HG02852 (cell line): ENCODE measurements at regions not wholly inside any gene's neighbourhood (a gene's known extent, or its start where the extent isn't known, plus 50 kb on each side); places are given as distances from the start of the nearest gene placed in this dataset.

Experiments used
- ATAC-seq: cut with Tn5 transposase; IDR thresholded peaks from one replicate; pipeline ENCODE4 v1.9.1; 2021; ENCODE audit warnings: mild to moderate bottlenecking, moderate library complexity; ENCODE audit not compliant: unreplicated experiment

DNA sequence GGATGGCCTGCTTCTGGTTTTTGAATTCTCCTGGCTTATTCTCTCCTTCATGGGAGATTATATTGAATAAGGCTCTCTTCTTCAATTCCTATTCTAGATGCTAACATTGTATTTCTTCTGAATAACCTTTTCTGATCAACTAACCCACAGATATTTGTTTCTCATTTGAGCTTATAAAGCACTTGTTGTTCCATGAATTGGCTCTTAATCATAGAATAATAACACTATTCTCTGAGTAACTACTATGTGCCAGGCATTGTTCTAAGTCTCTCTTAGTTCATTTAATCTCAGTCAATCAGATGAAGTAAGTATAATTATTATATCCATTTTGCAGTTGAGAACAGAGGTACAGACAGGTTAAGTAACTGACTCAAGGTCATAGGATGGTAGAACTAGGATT, 136.3 kb upstream of the MLIP start:
- no peak for ATAC-seq

DNA sequence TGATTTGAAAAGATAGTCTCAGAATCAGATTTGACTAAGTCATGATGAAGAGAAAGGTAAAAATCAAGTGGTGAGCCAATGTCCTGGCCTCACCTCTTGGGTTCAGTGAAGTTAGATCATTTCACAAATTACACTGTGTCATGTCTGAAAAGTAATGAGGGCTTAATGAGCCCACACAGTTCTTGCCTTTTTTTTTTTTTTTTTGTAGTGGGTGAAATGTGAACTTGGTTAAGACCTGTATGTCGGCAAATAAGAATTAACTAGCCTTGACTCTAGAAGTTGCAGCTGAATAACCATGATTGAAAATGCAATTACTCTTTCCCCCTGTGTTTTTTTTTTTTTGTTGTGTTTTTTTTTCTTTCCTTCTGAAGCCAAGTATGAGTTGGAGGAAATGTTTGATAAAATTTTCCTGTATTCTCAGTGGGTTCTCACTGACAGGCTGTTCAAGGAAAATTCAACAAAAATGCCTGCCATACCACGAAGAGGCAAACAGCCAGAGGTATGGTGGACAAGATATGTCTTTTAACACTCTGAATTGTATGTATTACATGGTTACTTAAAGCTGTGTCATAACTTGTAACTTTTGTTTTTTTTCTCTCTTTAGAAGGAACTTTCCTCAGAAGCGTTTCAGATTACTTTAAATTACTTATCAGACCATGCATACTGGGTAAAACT, 135.2 kb upstream of the MLIP start:
- no peak for ATAC-seq

DNA sequence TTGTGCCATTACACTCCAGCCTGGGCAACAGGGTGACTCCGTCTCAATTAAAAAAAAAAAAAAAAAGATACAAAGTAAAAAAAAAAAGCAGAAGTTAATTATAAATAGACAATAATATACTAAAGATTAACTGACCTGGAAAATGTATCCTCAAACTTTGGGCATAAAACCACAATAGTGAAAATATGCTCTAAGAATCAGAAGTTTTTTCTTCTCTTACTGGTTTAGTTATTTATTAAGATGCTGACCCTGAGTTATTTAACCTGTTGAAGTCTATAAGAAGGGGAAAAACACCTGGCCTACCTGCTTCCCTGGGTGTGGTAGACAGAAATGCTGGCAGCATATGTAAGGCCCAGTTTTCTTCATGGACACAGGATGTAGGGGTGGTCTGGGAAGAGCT, 133.7 kb upstream of the MLIP start:
- ATAC-seq: no peak

DNA sequence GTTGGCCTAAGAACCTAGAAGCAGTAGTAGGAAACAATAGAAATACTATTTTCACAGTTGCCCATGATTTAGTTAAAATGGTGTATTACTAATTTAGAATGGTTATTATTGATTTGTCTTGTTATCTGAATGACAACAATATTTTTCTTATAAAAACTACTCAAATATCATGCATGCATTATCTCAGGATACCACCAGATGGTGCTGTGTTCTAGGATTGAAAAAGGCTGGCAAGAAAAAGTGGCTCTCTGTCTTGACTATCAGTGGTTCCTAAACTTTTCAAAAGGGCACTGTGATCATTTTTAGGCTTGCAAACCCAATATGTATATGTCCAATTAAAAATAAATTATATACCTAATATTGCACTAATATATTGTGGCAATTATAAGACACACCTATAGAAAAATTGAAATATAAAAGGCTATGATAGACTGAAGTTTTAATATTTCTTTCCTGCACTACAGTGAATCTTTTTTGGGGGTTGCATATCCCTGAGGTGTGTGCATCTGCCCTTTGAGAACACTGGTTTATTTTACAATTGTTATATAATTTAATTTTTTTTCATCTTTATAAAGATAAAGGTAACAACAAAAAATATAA, 131.7 kb upstream of the MLIP start:
- no peak for ATAC-seq

DNA sequence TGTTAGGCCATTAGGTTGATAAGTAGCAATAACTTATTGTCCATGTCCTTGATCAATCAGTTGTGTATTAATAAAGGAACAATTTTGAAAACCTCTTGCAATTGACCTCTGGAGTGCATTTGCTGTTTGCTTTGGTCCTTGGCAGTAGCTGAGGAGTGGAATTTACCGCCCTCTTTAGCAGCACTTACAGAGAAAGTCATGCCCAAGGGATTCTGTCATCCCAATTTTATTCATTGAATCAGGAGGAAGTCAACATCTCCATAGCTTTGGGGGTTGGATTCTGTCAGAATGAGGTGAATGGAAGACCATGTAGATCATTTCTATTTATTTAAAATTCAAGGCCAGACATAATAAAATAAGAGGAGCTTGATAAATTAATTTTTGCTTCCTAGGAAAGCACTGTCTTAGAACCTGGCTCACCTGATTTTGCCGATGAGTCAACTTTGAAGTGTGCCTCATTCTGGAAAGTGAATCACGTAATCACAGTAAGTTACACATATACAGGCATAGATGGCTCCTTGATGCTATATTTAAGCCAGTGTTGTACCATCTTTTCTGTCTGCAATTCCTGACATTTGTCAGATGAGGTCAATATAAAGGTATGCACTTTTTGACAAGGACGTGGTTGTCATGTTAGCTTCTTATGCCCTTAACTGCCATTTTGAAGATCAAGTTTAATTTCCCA, 128.7 kb upstream of the MLIP start:
- no peak for ATAC-seq

DNA sequence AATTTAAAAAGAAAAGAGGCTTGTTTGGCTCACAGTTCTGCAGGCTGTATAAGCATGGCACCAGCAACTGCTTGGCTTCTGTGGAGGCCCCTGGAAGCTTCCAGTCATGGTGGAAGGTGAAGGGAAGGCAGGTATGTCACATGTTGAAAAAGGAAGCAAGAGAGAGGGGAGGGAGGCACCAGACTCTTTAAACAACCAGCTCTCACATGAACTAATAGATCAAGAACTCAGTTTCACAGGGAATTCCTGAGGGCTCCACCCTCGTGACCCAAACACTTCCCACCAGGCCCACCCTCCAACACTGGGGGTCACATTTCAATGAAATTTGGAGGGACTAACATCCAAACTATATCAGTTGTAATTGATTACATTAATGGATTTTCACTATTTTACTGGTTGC, 127.9 kb upstream of the MLIP start:
- ATAC-seq: no peak

DNA sequence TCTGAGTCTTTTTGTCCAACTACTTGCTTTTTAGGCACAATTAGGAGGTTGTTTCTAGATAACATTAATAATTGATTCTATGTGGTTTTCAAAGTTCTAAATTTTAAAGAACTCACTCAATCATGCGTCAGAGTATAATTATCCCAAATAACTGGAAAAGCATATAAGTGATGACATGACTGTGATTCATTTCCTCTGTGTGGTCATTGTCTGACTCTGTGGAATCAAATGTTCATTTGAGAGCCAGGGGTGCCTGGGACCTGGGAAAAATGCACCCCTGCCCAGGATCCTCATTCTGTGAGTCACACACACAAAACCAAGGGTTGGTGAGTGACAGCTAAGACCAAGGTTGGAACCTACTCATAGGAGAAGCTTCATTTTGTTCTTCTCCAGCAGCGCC, 127.1 kb upstream of the MLIP start:
- no peak for ATAC-seq

DNA sequence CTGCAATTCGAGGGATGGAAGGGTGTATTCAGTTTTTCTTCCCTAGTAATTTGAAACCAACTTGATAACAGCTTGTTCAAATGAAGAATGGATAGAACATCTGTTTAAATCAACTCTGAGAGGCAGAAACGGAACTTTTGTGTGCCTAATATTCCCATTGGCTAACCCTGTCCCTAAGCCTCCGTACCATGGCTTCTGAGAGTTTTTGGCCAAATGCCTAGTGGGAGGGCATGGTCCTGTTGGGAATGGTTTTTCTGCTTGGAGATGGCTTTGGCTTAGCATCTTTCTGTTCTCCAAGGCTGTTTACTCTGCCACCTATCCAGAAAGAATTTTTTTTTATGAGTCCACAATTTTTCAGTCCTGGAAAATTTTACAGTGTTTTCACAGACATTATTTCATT, 126.7 kb upstream of the MLIP start:
- no peak for ATAC-seq

DNA sequence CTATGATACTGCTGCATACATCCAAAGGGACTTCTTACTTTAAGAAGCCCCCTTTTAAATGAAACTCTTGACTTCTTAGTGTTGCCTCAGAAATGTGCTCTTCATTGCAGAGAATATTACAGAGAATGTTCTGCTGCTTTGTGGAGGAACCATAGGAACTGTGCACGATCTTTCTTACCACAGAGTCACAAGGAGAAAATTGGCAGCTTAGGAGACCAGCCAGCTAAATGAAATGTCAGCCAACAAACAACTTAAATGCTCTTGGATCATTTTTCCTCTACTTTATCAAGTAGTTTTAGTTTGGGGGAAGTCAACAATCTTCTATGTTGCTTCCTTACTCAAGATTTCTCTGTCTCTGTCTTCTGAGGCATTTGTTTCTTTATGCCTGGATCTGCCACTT, 125.9 kb upstream of the MLIP start:
- ATAC-seq: no peak

DNA sequence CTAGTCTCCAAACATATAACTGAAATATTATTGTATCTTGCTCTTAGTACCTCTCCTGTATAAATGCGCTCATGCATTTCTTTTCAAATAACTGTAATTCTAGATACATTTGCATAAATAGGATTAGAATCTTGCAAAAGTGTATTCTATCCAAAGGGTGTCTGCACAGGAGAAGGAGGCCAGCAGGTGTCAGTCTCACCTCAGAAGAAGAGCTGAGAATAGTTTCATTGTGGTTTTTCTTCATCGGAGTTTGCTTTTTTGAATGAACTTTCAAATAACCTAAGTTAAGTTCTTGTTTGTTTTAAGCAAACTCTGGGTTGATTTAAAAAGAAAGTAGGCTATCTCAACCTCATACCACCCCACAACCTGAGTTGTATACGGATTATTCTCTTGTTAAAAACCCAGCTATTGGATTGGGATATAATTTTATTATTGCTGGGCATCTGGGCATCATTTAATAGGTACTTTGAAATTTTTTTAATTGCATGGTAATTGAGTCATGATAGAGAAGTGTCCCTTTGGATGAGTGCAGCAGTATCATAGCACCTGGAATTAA, 125.0 kb upstream of the MLIP start:
- peak; percentile 57 for ATAC-seq

DNA sequence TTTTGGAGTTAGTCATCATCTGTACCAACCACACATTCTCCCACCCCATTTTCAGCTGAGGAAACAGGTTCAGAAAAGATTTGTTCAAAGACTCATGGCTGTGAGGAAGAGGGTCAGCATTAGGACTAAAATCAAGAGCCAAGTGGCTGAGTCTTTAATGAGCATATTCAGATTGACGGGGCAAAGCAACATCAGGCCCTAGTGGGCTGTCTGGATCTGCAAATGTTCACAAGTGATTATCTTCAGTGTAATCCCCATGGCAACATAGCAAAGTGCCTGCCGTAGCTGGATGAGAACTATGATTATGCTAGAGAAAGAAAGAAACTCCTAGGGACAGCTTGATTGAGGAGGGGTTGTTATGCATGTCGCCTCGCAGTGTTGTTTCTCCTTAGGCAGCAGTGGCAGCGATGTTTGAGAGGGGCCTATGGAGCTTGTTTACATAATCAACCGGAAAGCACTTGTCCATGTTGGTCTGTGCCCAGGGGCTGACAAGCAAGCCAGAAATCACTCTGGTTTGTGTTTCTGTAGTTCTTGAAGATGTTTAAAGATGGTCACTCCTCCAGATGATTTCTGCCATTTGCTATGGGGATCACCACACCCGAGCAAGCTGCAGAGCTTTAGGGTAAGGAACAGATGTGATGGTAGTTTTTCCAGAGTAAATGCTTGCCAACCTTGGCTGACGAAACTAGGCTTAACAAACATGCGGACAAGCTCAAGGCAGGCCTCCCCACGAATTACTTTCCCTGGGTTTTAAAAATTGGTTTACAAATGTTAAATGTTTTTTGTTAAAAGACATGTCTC, 124.3 kb upstream of the MLIP start:
- no peak for ATAC-seq

DNA sequence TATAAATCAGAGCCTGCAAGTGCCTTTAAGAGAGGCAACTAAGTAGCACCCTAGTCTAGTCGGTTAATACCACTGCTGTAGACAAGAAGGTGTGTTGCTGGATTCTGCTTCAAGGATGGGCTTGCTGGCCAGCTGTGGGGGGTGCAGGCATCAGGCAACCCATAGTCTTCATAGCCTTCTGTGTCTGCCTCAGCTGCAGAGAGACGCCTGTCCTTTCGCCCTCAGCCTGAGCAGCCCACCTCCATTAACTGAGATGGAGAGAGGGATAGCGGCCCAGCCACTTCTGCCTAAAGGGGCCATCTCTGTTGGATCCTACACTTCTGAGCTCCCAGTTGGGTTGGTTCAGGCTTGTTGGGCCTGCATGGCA, 123.7 kb upstream of the MLIP start:
- no peak for ATAC-seq

DNA sequence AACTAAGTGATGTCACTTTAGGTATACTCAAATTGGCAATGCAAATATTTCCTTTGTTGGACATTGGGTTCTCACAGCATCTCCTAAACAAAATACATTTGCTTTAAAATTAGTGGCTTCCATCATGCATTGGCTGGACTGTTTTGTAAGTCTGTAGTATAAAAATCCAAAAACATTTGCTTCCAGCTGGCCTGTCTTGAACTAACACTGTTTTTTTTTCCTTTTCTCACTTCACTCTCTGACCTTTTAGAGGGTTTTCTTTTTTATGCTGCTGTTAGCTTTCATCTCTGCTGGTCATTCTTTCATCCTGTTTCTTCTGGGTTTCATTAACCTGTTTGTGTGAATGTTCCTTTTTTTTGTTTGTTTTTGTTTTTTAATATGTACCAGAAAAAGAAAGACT, 121.7 kb upstream of the MLIP start:
- no peak for ATAC-seq

DNA sequence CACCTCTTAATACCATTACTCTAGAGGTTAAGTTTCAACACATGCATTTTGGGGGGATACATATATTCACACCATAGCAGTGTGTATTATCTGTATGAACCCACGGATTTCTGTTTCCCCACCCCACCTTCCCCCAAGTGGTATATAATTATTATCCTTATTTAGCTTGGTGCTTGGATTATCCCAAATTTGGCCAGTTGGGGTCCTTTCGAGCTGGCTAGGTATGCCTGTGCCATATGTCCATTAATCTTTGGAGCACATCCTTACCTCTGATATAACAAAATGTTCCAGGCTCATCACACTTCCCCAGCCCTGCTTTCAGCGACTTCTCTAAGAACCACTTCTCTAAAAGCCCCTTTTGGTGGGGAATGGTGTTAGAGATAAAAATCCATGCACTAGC, 118.7 kb upstream of the MLIP start:
- ATAC-seq: no peak

DNA sequence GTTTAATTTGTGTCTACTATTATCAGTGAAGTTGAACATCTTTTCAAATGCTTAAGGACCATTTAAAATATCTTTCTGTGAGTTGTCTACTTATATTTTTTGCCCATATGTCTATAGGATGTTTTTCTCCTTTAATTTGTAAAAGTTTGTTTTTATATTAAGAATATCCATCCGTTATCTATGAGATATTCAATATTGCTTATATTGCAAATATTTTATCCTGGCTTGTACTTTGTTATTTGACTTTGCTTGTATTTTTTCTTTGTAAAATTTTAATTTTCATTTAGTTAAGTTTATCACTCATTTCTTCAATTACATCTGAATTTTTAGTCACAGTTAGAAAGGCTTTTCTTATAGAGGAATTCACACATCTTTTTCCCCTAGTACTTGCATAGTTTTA, 117.0 kb upstream of the MLIP start:
- ATAC-seq: no peak

DNA sequence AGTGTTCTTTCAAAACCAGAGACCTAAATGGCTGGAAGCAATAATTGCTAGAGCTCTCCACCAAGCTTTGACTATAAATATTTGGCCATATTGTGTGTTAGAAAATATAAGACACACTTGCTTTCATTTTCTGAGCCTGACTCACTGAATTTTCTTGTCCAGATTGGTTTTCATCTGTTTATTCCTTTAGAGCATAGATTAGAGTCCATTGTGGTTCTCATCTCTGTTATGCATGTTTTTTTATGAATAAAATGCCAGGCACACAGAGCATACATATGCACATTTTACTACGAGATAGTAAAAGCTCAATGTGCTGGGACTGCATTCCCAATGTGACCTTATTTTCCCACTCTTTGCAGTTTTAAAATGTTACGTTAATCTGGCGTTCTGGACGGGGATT, 115.3 kb upstream of the MLIP start:
- ATAC-seq: no peak

DNA sequence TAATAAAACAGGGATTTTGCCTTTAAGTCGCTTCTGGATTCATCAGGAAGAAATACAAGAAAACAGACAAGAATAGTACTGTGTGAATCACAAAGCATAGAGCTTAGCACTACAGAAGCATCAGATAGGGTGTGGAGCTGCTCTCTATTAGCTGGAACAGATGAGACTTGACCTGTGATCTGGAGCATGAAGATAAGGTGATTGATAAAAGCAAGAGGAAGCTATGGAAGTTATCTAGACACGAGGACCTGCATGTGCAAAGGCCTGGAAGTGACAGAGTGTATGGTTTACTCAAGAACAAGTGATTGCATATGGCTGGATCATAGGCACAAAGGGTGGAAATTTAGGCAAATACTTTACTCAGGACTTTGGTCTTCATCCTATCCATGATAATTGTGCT, 112.9 kb upstream of the MLIP start:
- no peak for ATAC-seq

DNA sequence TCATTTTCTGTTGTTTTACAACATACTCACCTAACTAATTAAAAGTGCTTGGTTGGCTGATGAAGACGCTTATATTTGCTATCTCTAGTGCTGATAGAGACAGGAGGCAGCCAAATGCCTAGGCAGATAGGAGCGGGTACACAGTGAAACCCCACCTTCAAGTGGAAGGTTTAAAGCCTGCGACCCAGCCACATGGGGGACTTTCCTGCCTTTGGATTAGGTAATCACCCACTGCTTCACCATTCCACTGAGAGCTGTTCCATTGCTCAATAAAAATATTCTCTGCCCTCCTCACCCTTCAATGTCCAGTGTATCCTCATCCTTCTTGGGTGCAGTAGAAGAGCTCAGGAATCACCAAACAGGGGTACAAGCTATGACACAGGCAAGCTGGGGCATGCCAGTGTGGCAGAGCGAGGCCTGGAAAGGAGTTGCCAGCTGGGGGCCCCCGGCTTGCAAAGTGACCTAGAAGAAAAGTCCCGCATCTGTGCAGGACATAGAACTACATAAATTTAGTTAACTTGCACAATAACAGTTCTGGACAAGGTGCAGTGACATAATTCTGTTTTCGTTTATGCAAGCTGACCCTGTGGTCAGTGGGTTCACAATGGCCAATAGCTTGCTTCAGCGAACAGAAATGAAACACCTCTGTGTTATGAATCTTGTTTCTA, 112.0 kb upstream of the MLIP start:
- no peak for ATAC-seq

DNA sequence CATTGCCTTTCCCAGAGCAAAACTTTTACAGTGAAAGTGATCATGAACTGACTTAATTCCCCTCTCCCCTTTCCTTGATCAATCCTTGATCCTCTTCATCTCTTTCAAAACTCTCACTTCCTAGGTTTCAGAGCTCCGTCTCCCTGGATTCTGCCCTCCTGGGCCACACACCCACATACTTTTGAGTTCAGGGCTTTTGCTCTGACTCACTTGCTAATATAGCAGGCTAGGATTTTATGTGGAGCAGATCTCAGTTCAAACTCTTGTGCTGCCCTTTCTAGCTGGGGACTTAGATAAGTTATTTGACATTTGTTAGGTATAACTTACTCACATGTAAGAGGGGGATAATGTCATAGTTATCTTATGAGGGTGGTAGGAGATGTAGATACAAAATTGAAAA, 109.1 kb upstream of the MLIP start:
- ATAC-seq: no peak

DNA sequence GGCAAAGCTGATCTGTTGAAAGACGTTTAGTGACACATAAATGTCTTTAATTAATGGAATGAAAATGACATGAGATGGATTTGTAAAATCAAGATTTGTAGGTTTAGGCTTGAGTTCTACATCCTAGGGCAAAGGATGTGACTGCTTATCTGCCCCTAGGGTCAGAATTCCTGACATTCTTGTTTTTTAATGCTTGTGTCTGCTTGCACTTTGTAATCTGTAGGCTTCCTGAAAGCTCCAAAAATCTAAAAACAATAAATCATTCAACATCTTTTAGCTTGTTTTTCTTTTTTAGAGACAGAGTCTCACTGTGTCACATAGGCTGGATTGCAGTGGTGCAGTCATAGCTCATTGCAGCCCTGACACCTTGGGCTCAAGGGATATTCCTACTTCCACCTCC, 107.9 kb upstream of the MLIP start:
- ATAC-seq: no peak

DNA sequence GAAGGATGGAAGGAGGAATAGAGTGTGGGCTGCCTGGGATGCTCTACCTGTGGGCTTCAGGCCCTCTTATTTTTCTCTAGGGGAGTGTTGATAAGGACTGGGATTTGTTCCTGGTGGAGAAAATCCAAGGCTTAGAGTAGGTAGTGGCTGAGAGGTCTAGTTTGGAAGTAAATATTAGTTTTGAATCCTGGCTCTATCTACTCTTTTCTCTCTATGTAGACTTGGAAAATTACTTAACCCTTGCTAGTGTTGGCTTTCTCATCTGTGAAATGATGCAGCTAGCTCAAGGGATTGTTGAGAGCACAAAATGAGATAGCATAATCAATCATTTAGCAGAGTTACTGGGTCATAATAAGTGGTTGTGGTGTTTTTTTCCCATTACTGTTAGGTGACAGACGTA, 102.7 kb upstream of the MLIP start:
- no peak for ATAC-seq
